ENCODE measurements at regions not wholly inside any gene's neighbourhood (a gene's known extent, or its start where the extent isn't known, plus 50 kb on each side); places are given as distances from the start of the nearest gene placed in this dataset.

- Histone ChIP-seq H3K4me3 (ENCODE audit: low read depth in 2 of 2, low read length in 1 of 2) (no peak overlapping the region), H3K9ac (no peak overlapping the region), H2AFZ (ENCODE audit: low read depth) (no peak overlapping the region), H3K27ac (ENCODE audit: low read depth in 2 of 2, low read length in 1 of 2) (no peak overlapping the region), H3K36me3 (replicated peaks in 1 of 2; ENCODE audit: control insufficient read depth in 1 of 2, insufficient read depth in 2 of 2, low read length in 1 of 2) (no peaks in the 10 kb centered on the region), H3K27me3 (ENCODE audit: insufficient read depth) (peaks cover 18% of the 10 kb centered on the region; the same call in 1 of the 2 replicates), H3K4me1 (ENCODE audit: control insufficient read depth in 1 of 2, insufficient read depth in 2 of 2, low read depth in 1 of 2, low read length in 1 of 2) (no peaks in the 10 kb centered on the region), H3K4me2 (no peak overlapping the region), H4K20me1 (ENCODE audit: insufficient read depth) (no peaks in the 10 kb centered on the region), H3K9me3 (no peaks in the 10 kb centered on the region), H3K9me2 (no peaks in the 10 kb centered on the region), H3F3A (replicated peaks; ENCODE audit: insufficient read depth) (no peaks in the 10 kb centered on the region), H3K79me2 (ENCODE audit: insufficient read depth) (no peaks in the 10 kb centered on the region)
- ChIA-PET POLR2A (no interaction called here), CTCF (no interaction called here)
- no peak for DNase-seq
- TF ChIP-seq IRF3 (IDR thresholded peaks at IDR 0.05; ENCODE audit: low read depth, low read length) (no peak), FOXM1 (IDR thresholded peaks at IDR 0.05; ENCODE audit: low read depth) (no peak), SIN3A (IDR thresholded peaks at IDR 0.05; ENCODE audit: borderline replicate concordance, low read depth, low read length) (no peak), REST (IDR thresholded peaks at IDR 0.05; ENCODE audit: low read depth, low read length) (no peak), MEF2A (IDR thresholded peaks at IDR 0.05; ENCODE audit: borderline replicate concordance, low read depth) (no peak), CTCF (IDR thresholded peaks at IDR 0.05) (no peak), TCF12 (IDR thresholded peaks at IDR 0.05) (no peak), GATA2 (CRISPR knock-in tag; IDR thresholded peaks at IDR 0.05) (no peak), POLR2AphosphoS5 (IDR thresholded peaks at IDR 0.05; ENCODE audit: low read depth, low read length) (no peak), EP300 (IDR thresholded peaks at IDR 0.05; ENCODE audit: borderline replicate concordance in 1 of 2, low read depth in 1 of 2, low read length in 1 of 2) (no peak)
- TF ChIP-seq, protein P1, sequence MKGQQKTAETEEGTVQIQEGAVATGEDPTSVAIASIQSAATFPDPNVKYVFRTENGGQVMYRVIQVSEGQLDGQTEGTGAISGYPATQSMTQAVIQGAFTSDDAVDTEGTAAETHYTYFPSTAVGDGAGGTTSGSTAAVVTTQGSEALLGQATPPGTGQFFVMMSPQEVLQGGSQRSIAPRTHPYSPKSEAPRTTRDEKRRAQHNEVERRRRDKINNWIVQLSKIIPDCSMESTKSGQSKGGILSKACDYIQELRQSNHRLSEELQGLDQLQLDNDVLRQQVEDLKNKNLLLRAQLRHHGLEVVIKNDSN (IDR thresholded peaks at IDR 0.05; ENCODE audit: borderline replicate concordance, low read depth) = no peak
- TF ChIP-seq, protein P2, sequence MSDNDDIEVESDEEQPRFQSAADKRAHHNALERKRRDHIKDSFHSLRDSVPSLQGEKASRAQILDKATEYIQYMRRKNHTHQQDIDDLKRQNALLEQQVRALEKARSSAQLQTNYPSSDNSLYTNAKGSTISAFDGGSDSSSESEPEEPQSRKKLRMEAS (IDR thresholded peaks at IDR 0.05; ENCODE audit: low read depth) = no peak
- TF ChIP-seq, protein P3, sequence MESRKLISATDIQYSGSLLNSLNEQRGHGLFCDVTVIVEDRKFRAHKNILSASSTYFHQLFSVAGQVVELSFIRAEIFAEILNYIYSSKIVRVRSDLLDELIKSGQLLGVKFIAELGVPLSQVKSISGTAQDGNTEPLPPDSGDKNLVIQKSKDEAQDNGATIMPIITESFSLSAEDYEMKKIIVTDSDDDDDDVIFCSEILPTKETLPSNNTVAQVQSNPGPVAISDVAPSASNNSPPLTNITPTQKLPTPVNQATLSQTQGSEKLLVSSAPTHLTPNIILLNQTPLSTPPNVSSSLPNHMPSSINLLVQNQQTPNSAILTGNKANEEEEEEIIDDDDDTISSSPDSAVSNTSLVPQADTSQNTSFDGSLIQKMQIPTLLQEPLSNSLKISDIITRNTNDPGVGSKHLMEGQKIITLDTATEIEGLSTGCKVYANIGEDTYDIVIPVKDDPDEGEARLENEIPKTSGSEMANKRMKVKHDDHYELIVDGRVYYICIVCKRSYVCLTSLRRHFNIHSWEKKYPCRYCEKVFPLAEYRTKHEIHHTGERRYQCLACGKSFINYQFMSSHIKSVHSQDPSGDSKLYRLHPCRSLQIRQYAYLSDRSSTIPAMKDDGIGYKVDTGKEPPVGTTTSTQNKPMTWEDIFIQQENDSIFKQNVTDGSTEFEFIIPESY (IDR thresholded peaks at IDR 0.05; ENCODE audit: borderline replicate concordance, low read depth) = no peak
- 4% methylated on average over 5 of the region's 5 CpGs for WGBS (ENCODE audit: low lambda C conversion rate)
Observed at GRCh38 chr12:34286483-34286882, 264.2 kb downstream of the ALG10 start.
